Loucy (cell line): ENCODE measurements at regions not wholly inside any gene's neighbourhood (a gene's known extent, or its start where the extent isn't known, plus 50 kb on each side); places are given as distances from the start of the nearest gene placed in this dataset.

Source experiments
- H2AFZ ChIP-seq: fragments of 200-600 bp; sonication (generic); 2 replicates; pipeline ENCODE4 v1.6.0; 2016; ENCODE audit warnings: antibody characterized with exemption, mild to moderate bottlenecking, low read length, moderate library complexity
- H3F3A ChIP-seq: fragments of 200-600 bp; 2 replicates; pipeline ENCODE4 v1.6.0; 2016; ENCODE audit warnings: antibody characterized with exemption, low read depth, mild to moderate bottlenecking
- H3K27me3 ChIP-seq: fragments of 200-600 bp; sonication (generic); 2 replicates; pipeline ENCODE4 v1.6.1; 2014; ENCODE audit warnings: low read length, mild to moderate bottlenecking; ENCODE audit not compliant: insufficient read depth, poor library complexity, severe bottlenecking
- H3K36me3 ChIP-seq: fragments of 200-600 bp; sonication (generic); 2 replicates; pipeline ENCODE4 v1.6.1; 2016; ENCODE audit warnings: low read length; ENCODE audit not compliant: insufficient read depth
- H3K4me1 ChIP-seq: fragments of 200-600 bp; sonication (generic); 2 replicates; pipeline ENCODE4 v1.5.1; 2014; ENCODE audit warnings: low read length, mild to moderate bottlenecking; ENCODE audit not compliant: insufficient read depth, poor library complexity, severe bottlenecking
- H3K4me2 ChIP-seq: fragments of 200-600 bp; sonication (generic); 2 replicates; pipeline ENCODE4 v1.6.0; 2014; ENCODE audit warnings: antibody characterized with exemption, low read length, low read depth, mild to moderate bottlenecking; ENCODE audit not compliant: poor library complexity, severe bottlenecking
- H3K4me3 ChIP-seq: fragments of 200-600 bp; sonication (generic); 2 replicates; pipeline ENCODE4 v1.5.1; 2014; ENCODE audit warnings: low read length, mild to moderate bottlenecking, mixed read lengths; ENCODE audit not compliant: poor library complexity, severe bottlenecking
- H3K79me2 ChIP-seq: fragments of 200-600 bp; sonication (generic); 2 replicates; pipeline ENCODE4 v1.6.1; 2014; ENCODE audit warnings: low read length; ENCODE audit not compliant: insufficient read depth
- H3K9ac ChIP-seq: fragments of 200-600 bp; sonication (generic); 2 replicates; pipeline ENCODE4 v1.6.0; 2014; ENCODE audit warnings: mild to moderate bottlenecking, low read depth, low read length, moderate library complexity; ENCODE audit not compliant: poor library complexity, severe bottlenecking
- H3K9me2 ChIP-seq: fragments of 200-600 bp; sonication (generic); replicated peaks from 2 replicates; pipeline ENCODE4 v1.6.1; 2016; ENCODE audit warnings: low read depth, low read length, mixed read lengths
- H3K9me3 ChIP-seq: fragments of 200-600 bp; sonication (generic); 2 replicates; pipeline ENCODE4 v1.6.1; 2014; ENCODE audit warnings: mild to moderate bottlenecking, antibody characterized with exemption, low read length, low read depth; ENCODE audit not compliant: insufficient read depth
- H4K20me1 ChIP-seq: fragments of 200-600 bp; sonication (generic); 2 replicates; pipeline ENCODE4 v1.6.0; 2014; ENCODE audit warnings: antibody characterized with exemption, low read length, mild to moderate bottlenecking; ENCODE audit not compliant: insufficient read depth, poor library complexity, severe bottlenecking
- CTCF ChIP-seq: fragments of 200-600 bp; sonication (generic); conservative IDR thresholded peaks from 2 replicates; pipeline ENCODE4 v1.5.1; 2014; ENCODE audit warnings: mild to moderate bottlenecking, antibody characterized with exemption, low read length
- EZH2phosphoT487 ChIP-seq: fragments of 200-600 bp; IDR thresholded peaks from 2 replicates; pipeline ENCODE4 v1.6.1; 2018; ENCODE audit warnings: antibody characterized with exemption, mild to moderate bottlenecking, moderate library complexity, borderline replicate concordance

GRCh38 chr21:19124691-19125090, 721.1 kb upstream of the TMPRSS15 start:
- H3K4me3 ChIP-seq = no peak overlapping the region
- H3K27me3 ChIP-seq = no peaks in the 10 kb centered on the region
- no peak overlapping the region for H3K9ac ChIP-seq
- H3K79me2 ChIP-seq = no peaks in the 10 kb centered on the region
- no peak overlapping the region for H3K4me2 ChIP-seq
- H3K4me1 ChIP-seq = no peaks in the 10 kb centered on the region
- no peaks in the 10 kb centered on the region for H3K9me2 ChIP-seq
- H3K9me3 ChIP-seq = no peaks in the 10 kb centered on the region
- no peaks in the 10 kb centered on the region for H3F3A ChIP-seq
- no peak for TF ChIP-seq EZH2phosphoT487
- no peak overlapping the region for H2AFZ ChIP-seq
- H3K36me3 ChIP-seq = no peaks in the 10 kb centered on the region
- H4K20me1 ChIP-seq = no peaks in the 10 kb centered on the region

GRCh38 chr21:19130379-19131028, 726.9 kb upstream of the TMPRSS15 start:
- no peaks in the 10 kb centered on the region for H3K36me3 ChIP-seq
- no peaks in the 10 kb centered on the region for H3K9me2 ChIP-seq
- H3K4me1 ChIP-seq = no peaks in the 10 kb centered on the region
- no peaks in the 10 kb centered on the region for H3K79me2 ChIP-seq
- no peaks in the 10 kb centered on the region for H4K20me1 ChIP-seq
- H3K27me3 ChIP-seq = no peaks in the 10 kb centered on the region
- H3K9me3 ChIP-seq = no peaks in the 10 kb centered on the region
- H3K9ac ChIP-seq = no peak overlapping the region
- H3K4me3 ChIP-seq = no peak overlapping the region
- no peaks in the 10 kb centered on the region for H3F3A ChIP-seq
- no peak overlapping the region for H3K4me2 ChIP-seq
- no peak overlapping the region for H2AFZ ChIP-seq
- TF ChIP-seq CTCF (no peak), EZH2phosphoT487 (no peak)

- Histone ChIP-seq H3K79me2 (no peaks in the 10 kb centered on the region), H2AFZ (no peak overlapping the region), H3F3A (no peaks in the 10 kb centered on the region), H3K9me2 (no peaks in the 10 kb centered on the region), H3K4me1 (no peaks in the 10 kb centered on the region), H3K36me3 (no peaks in the 10 kb centered on the region), H3K27me3 (no peaks in the 10 kb centered on the region), H3K9ac (no peak overlapping the region), H3K4me2 (no peak overlapping the region), H3K4me3 (no peak overlapping the region), H4K20me1 (no peaks in the 10 kb centered on the region), H3K9me3 (no peaks in the 10 kb centered on the region)
- TF ChIP-seq CTCF (no peak), EZH2phosphoT487 (no peak)
Observed at GRCh38 chr21:19141511-19141910, 737.9 kb upstream of the TMPRSS15 start.

- Histone ChIP-seq H4K20me1 (no peaks in the 10 kb centered on the region), H3K4me2 (no peak overlapping the region), H3K27me3 (no peaks in the 10 kb centered on the region), H3K9ac (no peak overlapping the region), H2AFZ (no peak overlapping the region), H3K9me2 (no peaks in the 10 kb centered on the region), H3K4me1 (no peaks in the 10 kb centered on the region), H3K79me2 (no peaks in the 10 kb centered on the region), H3K9me3 (no peaks in the 10 kb centered on the region), H3K4me3 (no peak overlapping the region), H3K36me3 (no peaks in the 10 kb centered on the region), H3F3A (no peaks in the 10 kb centered on the region)
- no peak for TF ChIP-seq CTCF
Observed at GRCh38 chr21:19145682-19146293, 742.2 kb upstream of the TMPRSS15 start.
